SU-DHL-6 (cell line): ENCODE measurements at regions not wholly inside any gene's neighbourhood (a gene's known extent, or its start where the extent isn't known, plus 50 kb on each side); places are given as distances from the start of the nearest gene placed in this dataset.

Experiments
- H2AFZ ChIP-seq: fragments of 200-600 bp; sonication (generic); 2 replicates; pipeline ENCODE4 v1.6.1; 2014; ENCODE audit warnings: low read depth, mild to moderate bottlenecking, moderate library complexity, mixed read lengths, antibody characterized with exemption, low read length; ENCODE audit not compliant: severe bottlenecking
- H3F3A ChIP-seq: fragments of 200-600 bp; shearing (Covaris generic); 2 replicates; pipeline ENCODE4 v1.6.0; 2016; ENCODE audit warnings: antibody characterized with exemption, mild to moderate bottlenecking; ENCODE audit not compliant: insufficient read depth
- H3K27ac ChIP-seq: fragments of 200-600 bp; sonication (generic); 2 replicates; pipeline ENCODE4 v1.5.1; 2016; ENCODE audit warnings: low read depth, mild to moderate bottlenecking, low read length, moderate library complexity, mixed read lengths
- H3K27me3 ChIP-seq: fragments of 200-600 bp; sonication (generic), shearing (Covaris generic); 2 replicates; pipeline ENCODE4 v1.6.0; 2014; ENCODE audit warnings: mild to moderate bottlenecking, low read length
- H3K36me3 ChIP-seq: fragments of 200-600 bp; sonication (generic); 2 replicates; pipeline ENCODE4 v1.6.1; 2014; ENCODE audit warnings: mild to moderate bottlenecking, low read length, mixed read lengths
- H3K4me2 ChIP-seq: fragments of 300-600, 200-600 bp; shearing (Covaris generic), sonication (generic); 2 replicates; pipeline ENCODE4 v1.6.0; 2014; ENCODE audit warnings: low read length, low read depth, mild to moderate bottlenecking; ENCODE audit not compliant: poor library complexity, severe bottlenecking
- H3K4me3 ChIP-seq: fragments of 200-600 bp; sonication (generic); 2 replicates; pipeline ENCODE4 v1.5.1; 2014; ENCODE audit warnings: antibody characterized with exemption, low read length, mild to moderate bottlenecking, mixed read lengths; ENCODE audit not compliant: insufficient read depth, poor library complexity, severe bottlenecking
- H3K79me2 ChIP-seq: fragments of 200-600 bp; sonication (generic); 2 replicates; pipeline ENCODE4 v1.6.1; 2014; ENCODE audit warnings: mild to moderate bottlenecking, low read length, moderate library complexity; ENCODE audit not compliant: insufficient read depth
- H3K9ac ChIP-seq: fragments of 200-600 bp; sonication (generic); 2 replicates; pipeline ENCODE4 v1.7.0; 2014; ENCODE audit warnings: mild to moderate bottlenecking, low read length
- H3K9me2 ChIP-seq: fragments of 200-600 bp; sonication (generic); replicated peaks from 2 replicates; pipeline ENCODE4 v1.6.1; 2014; ENCODE audit warnings: low read length; ENCODE audit not compliant: insufficient read depth
- H3K9me3 ChIP-seq: fragments of 200-600 bp; sonication (generic); 2 replicates; pipeline ENCODE4 v1.6.1; 2014; ENCODE audit warnings: low read length, mixed read lengths; ENCODE audit not compliant: insufficient read depth
- H4K20me1 ChIP-seq: fragments of 200-600 bp; sonication (generic); 2 replicates; pipeline ENCODE4 v1.6.1; 2014; ENCODE audit warnings: low read depth, mild to moderate bottlenecking, antibody characterized with exemption, low read length, moderate library complexity, mixed read lengths
- CTCF ChIP-seq: fragments of 200-600 bp; sonication (generic); IDR thresholded peaks from one replicate; pipeline ENCODE4 v1.5.1; 2017; ENCODE audit warnings: antibody characterized with exemption, mild to moderate bottlenecking, low read length, moderate library complexity; ENCODE audit not compliant: insufficient read depth, poor library complexity, severe bottlenecking
- EZH2phosphoT487 ChIP-seq: fragments of 200-600 bp; sonication (generic), shearing (Covaris generic); conservative IDR thresholded peaks from 2 replicates; pipeline ENCODE4 v1.6.1; 2018; ENCODE audit warnings: mild to moderate bottlenecking, antibody characterized with exemption, low read length, moderate library complexity, mixed read lengths

DNA sequence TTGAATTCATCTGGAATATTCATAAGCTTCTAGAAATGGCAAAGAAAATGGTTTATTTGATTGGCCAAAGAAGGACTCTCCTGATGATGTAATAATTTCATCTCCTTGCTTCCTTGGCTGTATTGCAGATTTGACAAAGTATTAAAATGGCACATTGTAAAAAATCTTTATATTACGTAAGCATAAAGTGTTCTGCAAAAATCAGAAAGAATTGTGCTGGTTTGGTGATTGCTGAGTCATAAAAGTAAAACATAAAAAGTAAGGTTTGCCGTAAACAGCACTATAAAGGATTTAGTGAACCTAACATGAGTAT is 255.9 kb upstream of the RREB1 start:
- H3K27me3 ChIP-seq, result no peaks in the 10 kb centered on the region
- no peak overlapping the region for H3K4me2 ChIP-seq
- H3K4me3 ChIP-seq, result no peak overlapping the region
- H3K9ac ChIP-seq, result no peak overlapping the region
- H3K9me2 ChIP-seq, result no peaks in the 10 kb centered on the region
- H3K36me3 ChIP-seq, result no peaks in the 10 kb centered on the region
- H3K79me2 ChIP-seq, result no peaks in the 10 kb centered on the region
- no peaks in the 10 kb centered on the region for H3K9me3 ChIP-seq
- no peak overlapping the region for H2AFZ ChIP-seq
- no peaks in the 10 kb centered on the region for H3F3A ChIP-seq
- H4K20me1 ChIP-seq, result no peaks in the 10 kb centered on the region
- no peak for TF ChIP-seq EZH2phosphoT487
- TF ChIP-seq CTCF, result no peak
- no peak overlapping the region for H3K27ac ChIP-seq

- no peaks in the 10 kb centered on the region for H3K36me3 ChIP-seq
- no peak overlapping the region for H3K4me3 ChIP-seq
- TF ChIP-seq EZH2phosphoT487 (no peak), CTCF (no peak)
- no peaks in the 10 kb centered on the region for H3K27me3 ChIP-seq
- no peaks in the 10 kb centered on the region for H3F3A ChIP-seq
- no peaks in the 10 kb centered on the region for H3K9me2 ChIP-seq
- no peaks in the 10 kb centered on the region for H3K79me2 ChIP-seq
- no peak overlapping the region for H3K9ac ChIP-seq
- H3K4me2 ChIP-seq, result no peak overlapping the region
- H2AFZ ChIP-seq, result no peak overlapping the region
- H4K20me1 ChIP-seq, result no peaks in the 10 kb centered on the region
- H3K9me3 ChIP-seq, result no peaks in the 10 kb centered on the region
- no peak overlapping the region for H3K27ac ChIP-seq
Measured at GRCh38 chr6:6856538-6857523, 250.9 kb upstream of the RREB1 start.

- TF ChIP-seq EZH2phosphoT487, result no peak
- TF ChIP-seq CTCF, result no peak
- H3K27ac ChIP-seq, result no peak overlapping the region
- H3K9ac ChIP-seq, result no peak overlapping the region
- no peaks in the 10 kb centered on the region for H3K36me3 ChIP-seq
- H4K20me1 ChIP-seq, result no peaks in the 10 kb centered on the region
- H3K4me3 ChIP-seq, result no peak overlapping the region
- H3F3A ChIP-seq, result no peaks in the 10 kb centered on the region
- H3K9me2 ChIP-seq, result no peaks in the 10 kb centered on the region
- no peaks in the 10 kb centered on the region for H3K79me2 ChIP-seq
- no peak overlapping the region for H2AFZ ChIP-seq
- no peaks in the 10 kb centered on the region for H3K9me3 ChIP-seq
- no peaks in the 10 kb centered on the region for H3K27me3 ChIP-seq
- no peak overlapping the region for H3K4me2 ChIP-seq
Measured at GRCh38 chr6:6857528-6857927, 250.2 kb upstream of the RREB1 start.
